NB4 (cell line): ENCODE measurements at regions not wholly inside any gene's neighbourhood (a gene's known extent, or its start where the extent isn't known, plus 50 kb on each side); places are given as distances from the start of the nearest gene placed in this dataset.

Experiments
- MYC ChIP-seq: IDR thresholded peaks from 2 replicates; pipeline ENCODE4 v1.6.1; 2011; ENCODE audit warnings: low read depth, low read length
- POLR2A ChIP-seq: IDR thresholded peaks from 2 replicates; pipeline ENCODE4 v1.6.1; 2011; ENCODE audit warnings: mild to moderate bottlenecking; ENCODE audit not compliant: insufficient read length; ENCODE audit errors: extremely low read depth
- TF ChIP-seq, protein P1 (sequence below): IDR thresholded peaks from one replicate; pipeline ENCODE4 v1.5.1; 2012; ENCODE audit warnings: low read depth, low read length
- TF ChIP-seq, protein P2 (sequence below): IDR thresholded peaks from 2 replicates; pipeline ENCODE4 v1.6.1; 2011; ENCODE audit warnings: low read depth, low read length

- no peak for TF ChIP-seq MYC
- TF ChIP-seq, protein P1, sequence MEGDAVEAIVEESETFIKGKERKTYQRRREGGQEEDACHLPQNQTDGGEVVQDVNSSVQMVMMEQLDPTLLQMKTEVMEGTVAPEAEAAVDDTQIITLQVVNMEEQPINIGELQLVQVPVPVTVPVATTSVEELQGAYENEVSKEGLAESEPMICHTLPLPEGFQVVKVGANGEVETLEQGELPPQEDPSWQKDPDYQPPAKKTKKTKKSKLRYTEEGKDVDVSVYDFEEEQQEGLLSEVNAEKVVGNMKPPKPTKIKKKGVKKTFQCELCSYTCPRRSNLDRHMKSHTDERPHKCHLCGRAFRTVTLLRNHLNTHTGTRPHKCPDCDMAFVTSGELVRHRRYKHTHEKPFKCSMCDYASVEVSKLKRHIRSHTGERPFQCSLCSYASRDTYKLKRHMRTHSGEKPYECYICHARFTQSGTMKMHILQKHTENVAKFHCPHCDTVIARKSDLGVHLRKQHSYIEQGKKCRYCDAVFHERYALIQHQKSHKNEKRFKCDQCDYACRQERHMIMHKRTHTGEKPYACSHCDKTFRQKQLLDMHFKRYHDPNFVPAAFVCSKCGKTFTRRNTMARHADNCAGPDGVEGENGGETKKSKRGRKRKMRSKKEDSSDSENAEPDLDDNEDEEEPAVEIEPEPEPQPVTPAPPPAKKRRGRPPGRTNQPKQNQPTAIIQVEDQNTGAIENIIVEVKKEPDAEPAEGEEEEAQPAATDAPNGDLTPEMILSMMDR, result no peak
- no peak for TF ChIP-seq POLR2A
- TF ChIP-seq, protein P2, sequence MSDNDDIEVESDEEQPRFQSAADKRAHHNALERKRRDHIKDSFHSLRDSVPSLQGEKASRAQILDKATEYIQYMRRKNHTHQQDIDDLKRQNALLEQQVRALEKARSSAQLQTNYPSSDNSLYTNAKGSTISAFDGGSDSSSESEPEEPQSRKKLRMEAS, result no peak
These were observed 361.2 kb downstream of the TMEM135 start for GRCh38 chr11:87398931-87399330.
